ENCODE measurements at regions not wholly inside any gene's neighbourhood (a gene's known extent, or its start where the extent isn't known, plus 50 kb on each side); places are given as distances from the start of the nearest gene placed in this dataset.

- TF ChIP-seq CTCF (IDR thresholded peaks at IDR 0.05; ENCODE audit: borderline replicate concordance, extremely low read depth, low read length, poor library complexity, severe bottlenecking) (no peak), EZH2 (IDR thresholded peaks at IDR 0.05; ENCODE audit: borderline replicate concordance, low read depth, low read length, severe bottlenecking) (no peak)
Observed at GRCh38 chr6:20306491-20306890, 94.2 kb upstream of the MBOAT1 start.

Measured in DND-41 (cell line).